Stimulated activated CD8-positive, alpha-beta memory T cell treated with anti-CD3 and anti-CD28 coated beads, Interleukin-12 subunit alpha, Interleukin-12 subunit beta, amount 100 ng/mL, for 24 hours (primary cell): ENCODE measurements at regions not wholly inside any gene's neighbourhood (a gene's known extent, or its start where the extent isn't known, plus 50 kb on each side); places are given as distances from the start of the nearest gene placed in this dataset.

Experiments used
- DNase-seq: peaks from one replicate; pipeline ENCODE4 v3.0.0-alpha.2; 2020; ENCODE audit errors: extremely low read depth

- DNase-seq, result no peak
These were observed 495.2 kb upstream of the GRIA1 start for GRCh38 chr5:152995214-152995725.

- no peak for DNase-seq
These were observed 484.8 kb upstream of the GRIA1 start for GRCh38 chr5:153005711-153006110.

- no peak for DNase-seq
These were observed 483.8 kb upstream of the GRIA1 start for GRCh38 chr5:153006681-153007080.

- DNase-seq, result no peak
These were observed 476.3 kb upstream of the GRIA1 start for GRCh38 chr5:153014194-153014593.

DNA sequence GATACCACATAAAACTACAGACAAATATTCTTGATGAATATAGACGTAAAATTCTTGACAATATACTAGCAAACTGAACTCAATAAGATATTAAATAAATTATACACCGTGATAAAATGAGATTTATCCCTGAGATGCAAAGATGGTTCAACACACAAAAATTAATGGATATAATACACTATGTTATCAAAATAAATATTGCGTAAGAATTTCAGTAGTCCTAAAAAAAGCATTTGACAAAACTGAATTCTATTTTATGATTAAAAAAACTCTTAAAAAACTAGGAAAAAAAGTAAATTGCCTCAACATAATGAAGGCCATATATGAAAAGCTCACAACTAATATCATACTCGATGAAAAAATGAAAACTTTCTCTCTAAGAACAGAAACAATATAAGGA is 472.3 kb upstream of the GRIA1 start:
- no peak for DNase-seq

GRCh38 chr5:153030755-153031725 is 459.4 kb upstream of the GRIA1 start:
- no peak for DNase-seq

DNA sequence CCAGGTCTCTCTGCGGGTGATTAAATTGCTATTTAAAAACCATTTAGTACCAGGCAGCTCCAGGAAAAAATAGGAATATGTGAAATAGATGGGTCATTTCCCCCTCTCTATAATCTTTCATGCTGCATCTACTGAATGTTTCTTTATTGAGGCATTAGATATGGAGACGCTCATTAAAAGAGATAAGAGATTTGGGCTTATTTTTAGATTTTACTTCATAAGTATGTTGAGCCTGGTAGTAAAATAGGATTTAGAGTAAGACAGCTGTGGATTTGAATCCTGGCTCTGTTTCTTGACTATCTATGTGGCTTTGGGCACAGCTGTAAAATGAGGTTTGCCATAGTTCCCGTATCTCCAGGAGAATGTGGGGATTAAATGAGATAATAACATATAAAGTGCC is 451.0 kb upstream of the GRIA1 start:
- DNase-seq, result no peak

DNA sequence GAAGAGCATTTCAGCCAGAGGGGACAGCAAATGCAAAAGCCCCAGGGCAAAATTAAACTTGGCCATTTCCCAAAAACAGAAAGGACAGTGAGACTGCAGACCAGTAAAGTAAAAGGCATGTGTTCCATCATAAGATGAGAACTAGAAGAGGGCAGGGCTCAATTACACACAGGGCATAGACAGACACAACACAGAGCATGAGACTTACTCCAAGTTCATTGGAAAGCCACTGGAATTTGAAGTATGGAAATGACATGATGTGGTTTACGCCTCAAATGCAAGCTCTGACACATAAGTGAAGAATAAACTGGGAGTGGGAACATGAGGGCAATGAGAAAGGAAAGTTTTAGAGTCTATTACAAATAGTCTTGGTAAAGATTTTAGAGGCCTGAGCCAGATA is 446.6 kb upstream of the GRIA1 start:
- DNase-seq, result no peak

DNA sequence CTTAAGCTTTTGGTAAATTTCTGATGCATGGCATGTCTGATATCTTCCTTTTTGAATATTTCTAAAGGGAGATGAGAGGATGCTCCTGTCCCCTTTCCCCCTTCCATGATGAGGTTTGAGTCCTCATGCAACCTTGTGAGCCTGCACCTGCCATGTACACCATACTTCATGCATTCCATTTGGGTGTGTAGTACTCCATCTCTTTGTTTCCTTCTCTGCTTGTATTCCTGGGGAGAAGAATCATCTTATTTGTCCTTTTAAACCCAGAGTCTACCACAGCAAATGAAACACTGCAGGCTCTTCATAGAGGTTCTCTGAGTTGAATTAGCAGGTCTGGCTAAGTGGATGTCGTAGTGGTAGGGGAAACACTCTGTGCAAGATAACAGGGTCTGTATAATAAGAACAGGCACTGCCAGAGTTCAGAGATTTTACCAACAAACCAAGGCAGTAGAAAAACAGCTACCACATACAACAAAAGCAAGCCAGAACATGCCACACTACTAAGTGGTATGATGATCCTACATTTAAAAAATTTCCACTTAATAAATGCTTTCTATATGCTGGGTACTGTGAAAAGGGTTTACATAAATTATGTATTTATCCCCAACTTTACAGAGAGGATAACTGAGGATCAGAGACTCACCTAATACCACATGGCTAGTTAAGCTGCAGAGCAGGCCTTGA is 439.8 kb upstream of the GRIA1 start:
- no peak for DNase-seq

GRCh38 chr5:153066281-153066680 is 424.2 kb upstream of the GRIA1 start:
- DNase-seq, result no peak

- no peak for DNase-seq
These were observed 422.6 kb upstream of the GRIA1 start for GRCh38 chr5:153067869-153068268.

GRCh38 chr5:153079396-153079795 is 411.1 kb upstream of the GRIA1 start:
- no peak for DNase-seq

- DNase-seq, result no peak
These were observed 409.5 kb upstream of the GRIA1 start for GRCh38 chr5:153080940-153081339.

GRCh38 chr5:153081385-153081784 is 409.1 kb upstream of the GRIA1 start:
- no peak for DNase-seq

DNA sequence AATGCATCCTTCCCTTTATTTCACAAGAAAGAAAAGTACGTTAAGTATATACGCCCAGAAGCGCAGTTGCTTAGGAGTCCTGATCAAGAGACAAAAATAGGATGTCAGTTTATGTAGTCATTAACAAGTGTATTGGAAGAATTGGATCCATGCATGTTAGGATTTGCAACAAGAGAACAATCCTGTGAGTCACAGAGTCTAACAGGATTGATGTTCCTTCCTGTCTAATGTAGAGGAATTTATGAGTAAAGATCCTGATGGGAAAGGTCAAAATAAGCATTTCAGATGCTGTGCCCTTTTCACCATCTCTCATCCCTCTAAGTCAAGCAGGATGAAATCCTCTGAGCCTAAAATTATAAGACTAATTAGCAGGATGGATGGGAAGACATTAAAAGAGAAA is 406.0 kb upstream of the GRIA1 start:
- DNase-seq, result no peak

GRCh38 chr5:153086486-153086885 is 404.0 kb upstream of the GRIA1 start:
- no peak for DNase-seq

DNA sequence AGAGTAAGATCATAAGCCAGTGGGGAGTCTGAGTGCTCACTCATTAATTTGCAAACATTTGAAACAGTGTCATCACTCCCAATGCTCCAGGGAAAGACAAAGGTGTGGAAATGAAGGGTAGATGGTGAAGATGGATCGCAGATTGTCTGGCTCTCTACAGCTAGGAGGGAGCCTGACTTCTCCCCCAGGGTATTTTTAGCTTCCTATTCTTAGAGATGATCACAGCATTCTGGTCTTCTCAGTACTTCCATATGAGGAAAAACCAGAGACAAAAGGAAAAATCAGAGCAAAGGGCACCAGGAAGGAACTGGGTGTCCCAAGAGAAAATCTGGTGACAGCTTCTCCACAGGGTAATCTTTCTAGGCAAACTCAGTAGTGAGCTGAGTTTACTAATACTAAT is 401.9 kb upstream of the GRIA1 start:
- no peak for DNase-seq

DNA sequence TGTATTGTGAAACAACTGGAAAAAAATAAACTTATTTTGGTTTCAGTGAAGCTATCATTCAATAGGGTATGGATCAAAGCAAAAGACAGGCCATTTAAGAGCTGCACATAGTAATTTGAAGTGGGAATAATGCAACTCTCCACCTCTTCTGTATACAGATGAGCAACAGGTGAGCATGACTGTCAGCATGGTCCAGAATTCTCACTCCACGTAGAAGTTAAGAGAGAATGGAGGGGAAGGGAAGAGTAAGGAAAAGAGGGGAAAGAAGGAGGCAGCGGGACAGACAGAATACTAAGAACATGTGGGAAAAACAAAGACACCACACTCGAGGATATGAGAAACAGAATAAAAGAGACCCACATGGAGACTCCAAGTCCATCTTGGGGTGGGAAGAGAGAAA is 396.1 kb upstream of the GRIA1 start:
- DNase-seq, result no peak

- DNase-seq, result no peak
These were observed 394.1 kb upstream of the GRIA1 start for GRCh38 chr5:153096381-153096780.

- no peak for DNase-seq
These were observed 391.1 kb upstream of the GRIA1 start for GRCh38 chr5:153099328-153099727.

GRCh38 chr5:153101235-153102180 is 389.0 kb upstream of the GRIA1 start:
- no peak for DNase-seq

- no peak for DNase-seq
These were observed 373.6 kb upstream of the GRIA1 start for GRCh38 chr5:153116916-153117315.
